K562 (cell line): ENCODE measurements at regions not wholly inside any gene's neighbourhood (a gene's known extent, or its start where the extent isn't known, plus 50 kb on each side); places are given as distances from the start of the nearest gene placed in this dataset.

Source experiments
- ADNP ChIP-seq: fragments of 200-800 bp; sonication (Bioruptor generic); IDR thresholded peaks from 2 replicates; pipeline ENCODE4 v1.6.1; 2016; ENCODE audit warnings: missing genetic modification characterization, missing compliant biosample characterization
- CHD7 ChIP-seq: fragments of 200-600 bp; sonication (generic); IDR thresholded peaks from one replicate; pipeline ENCODE4 v1.6.1; 2012; ENCODE audit warnings: mild to moderate bottlenecking, low read depth, low read length, inconsistent platforms
- CSDE1 ChIP-seq, 2 experiments: fragments of 450-650 bp; IDR thresholded peaks; 2 replicates each; pipeline ENCODE4 v1.6.1; 2016; ENCODE audit warnings: mild to moderate bottlenecking in 1 of 2
- DNMT1 ChIP-seq: fragments of 450-650 bp; IDR thresholded peaks from 2 replicates; pipeline ENCODE4 v1.6.1; 2016; ENCODE audit warnings: antibody characterized with exemption, mild to moderate bottlenecking
- ESRRA ChIP-seq: fragments of 450-650 bp; IDR thresholded peaks from 2 replicates; pipeline ENCODE4 v1.6.1; 2014; ENCODE audit warnings: low read depth, mild to moderate bottlenecking, moderate library complexity, borderline replicate concordance
- FOS ChIP-seq: IDR thresholded peaks from 3 replicates; pipeline ENCODE4 v1.6.1; 2011; ENCODE audit not compliant: insufficient read length; ENCODE audit errors: extremely low read depth
- HEY1 ChIP-seq: fragments of 250-450 bp; sonication (Bioruptor Pico); IDR thresholded peaks from 2 replicates; pipeline ENCODE4 v1.5.0; 2020; ENCODE audit warnings: mild to moderate bottlenecking, moderate library complexity, borderline replicate concordance
- HNRNPL ChIP-seq: fragments of 200-400 bp; formaldehyde crosslinking; IDR thresholded peaks from 2 replicates; pipeline ENCODE4 v1.6.1; 2017; ENCODE audit warnings: low read depth, mild to moderate bottlenecking, low read length
- KDM5B ChIP-seq: fragments of 200-600 bp; sonication (generic); IDR thresholded peaks from 2 replicates; pipeline ENCODE4 v1.6.1; 2012; ENCODE audit warnings: low read depth, mild to moderate bottlenecking, moderate library complexity, low read length, control low read depth, inconsistent platforms; ENCODE audit not compliant: insufficient replicate concordance
- USF2 ChIP-seq: sonication (generic); formaldehyde crosslinking; IDR thresholded peaks from 2 replicates; pipeline ENCODE4 v1.5.0; 2020; ENCODE audit warnings: missing genetic modification reagents
- ZFP36 ChIP-seq: fragments of 150-350 bp; IDR thresholded peaks from 2 replicates; pipeline ENCODE4 v1.6.1; 2018; ENCODE audit warnings: low read length, low read depth; ENCODE audit not compliant: partially characterized antibody
- ZNF589 ChIP-seq: fragments of 200-800 bp; sonication (Bioruptor generic); IDR thresholded peaks from 2 replicates; pipeline ENCODE4 v1.6.1; 2016; ENCODE audit warnings: low read depth, missing genetic modification characterization, missing compliant biosample characterization

- TF ChIP-seq CHD7 = no peak
- no peak for TF ChIP-seq DNMT1
- TF ChIP-seq HEY1 (CRISPR knock-in tag) = no peak
- no peak for TF ChIP-seq ESRRA
- TF ChIP-seq ADNP (tag) = no peak
- TF ChIP-seq CSDE1 (IDR thresholded peaks at IDR 0.05) = no peak
- no peak for TF ChIP-seq USF2 (CRISPR knock-in tag)
- TF ChIP-seq KDM5B = no peak
- TF ChIP-seq HNRNPL = no peak
- TF ChIP-seq FOS = no peak
- TF ChIP-seq ZNF589 (CRISPR knock-in tag) = no peak
- TF ChIP-seq ZFP36 = no peak
Measured at GRCh38 chr17:83196973-83197880, 117.8 kb downstream of the METRNL start (continued).
